Stromal cell of bone marrow (primary cell): ENCODE measurements at regions not wholly inside any gene's neighbourhood (a gene's known extent, or its start where the extent isn't known, plus 50 kb on each side); places are given as distances from the start of the nearest gene placed in this dataset.

ENCODE experiments used
- DNase-seq: peaks from one replicate; pipeline ENCODE4 v3.0.0-alpha.2; 2012; ENCODE audit warnings: low read depth

GRCh38 chr17:71335212-71335611 lies 785.6 kb upstream of the SOX9 start:
- no peak for DNase-seq

GRCh38 chr17:71337938-71338337 lies 782.9 kb upstream of the SOX9 start:
- no peak for DNase-seq

DNA sequence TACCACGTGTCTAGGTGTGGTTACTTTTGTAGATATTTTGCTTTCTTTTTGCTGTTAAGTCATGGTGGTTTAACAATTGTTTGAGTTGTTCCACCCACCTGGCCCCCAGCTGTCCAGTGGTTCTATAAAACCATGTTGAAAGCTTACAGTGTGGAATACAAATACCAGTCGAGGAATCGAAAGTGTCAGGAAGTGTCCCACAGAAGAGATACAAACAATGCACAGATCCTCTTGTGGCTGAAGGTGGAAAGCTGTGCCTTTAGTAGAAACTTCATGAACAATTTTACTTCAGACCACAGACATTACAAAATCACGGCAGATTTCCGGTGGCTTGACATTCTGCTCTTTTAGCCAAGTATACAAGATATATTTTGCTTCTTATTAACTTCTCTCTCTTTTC lies 782.4 kb upstream of the SOX9 start:
- no peak for DNase-seq

DNA sequence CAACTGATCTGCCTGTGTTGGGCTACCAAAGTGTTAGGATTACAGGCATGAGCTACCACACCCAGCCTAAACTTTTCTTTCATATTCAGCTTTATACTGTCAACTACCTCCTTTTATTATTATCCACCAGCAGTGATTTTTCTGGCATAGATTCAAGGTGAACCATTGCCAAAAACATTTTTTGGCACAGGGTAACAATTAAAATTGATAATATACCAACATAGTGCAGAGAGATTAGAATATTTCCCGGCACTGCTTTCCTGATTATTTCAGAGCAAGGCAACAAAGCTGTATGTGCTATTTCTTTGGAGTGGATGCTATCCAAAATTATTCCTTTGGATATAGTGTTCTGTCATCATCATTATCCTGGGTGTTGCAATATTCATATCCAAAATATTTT lies 781.6 kb upstream of the SOX9 start:
- DNase-seq = no peak

- DNase-seq = no peak
Measured at GRCh38 chr17:71342737-71343136, 778.1 kb upstream of the SOX9 start.

GRCh38 chr17:71349908-71350600 lies 770.8 kb upstream of the SOX9 start:
- DNase-seq = no peak

GRCh38 chr17:71360301-71360700 lies 760.5 kb upstream of the SOX9 start:
- no peak for DNase-seq

DNA sequence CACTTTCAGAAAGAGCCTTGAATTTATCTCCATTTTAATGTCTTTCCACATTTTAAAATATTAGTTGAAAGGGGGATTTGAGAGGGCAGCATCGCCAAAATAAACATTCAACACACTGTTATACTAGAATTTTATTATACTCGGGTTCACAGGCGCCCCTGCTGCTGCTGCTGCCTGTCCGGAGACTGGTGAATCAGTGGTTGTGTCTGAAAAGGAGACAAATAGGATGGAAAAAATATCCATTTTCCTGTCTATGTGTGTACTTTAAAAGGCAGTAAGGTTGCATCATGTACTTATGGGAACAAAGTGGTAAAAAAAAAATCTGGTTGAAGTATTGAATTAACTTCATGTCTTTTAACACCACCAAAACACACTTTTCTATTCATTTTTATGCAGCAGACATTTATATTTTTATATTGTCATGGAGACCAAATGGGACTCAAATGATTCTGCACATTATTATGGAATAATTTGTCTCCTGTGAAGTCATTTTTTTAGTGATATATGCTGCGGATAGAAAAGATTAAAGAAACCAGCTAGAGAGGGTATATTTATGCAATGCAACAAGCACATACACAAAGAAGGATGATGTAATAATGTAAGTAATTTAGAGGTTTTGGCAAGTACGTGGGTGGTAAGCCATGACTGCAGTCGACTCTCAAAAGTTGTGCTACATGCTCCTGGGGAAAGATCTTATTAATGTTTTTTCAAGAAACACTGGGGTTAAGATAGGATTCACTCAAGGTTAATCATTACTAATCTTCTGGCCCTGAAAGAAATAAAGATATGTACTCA lies 759.0 kb upstream of the SOX9 start:
- no peak for DNase-seq

- no peak for DNase-seq
Measured at GRCh38 chr17:71363661-71364060, 757.2 kb upstream of the SOX9 start.

- no peak for DNase-seq
Measured at GRCh38 chr17:71371809-71372208, 749.0 kb upstream of the SOX9 start.

DNA sequence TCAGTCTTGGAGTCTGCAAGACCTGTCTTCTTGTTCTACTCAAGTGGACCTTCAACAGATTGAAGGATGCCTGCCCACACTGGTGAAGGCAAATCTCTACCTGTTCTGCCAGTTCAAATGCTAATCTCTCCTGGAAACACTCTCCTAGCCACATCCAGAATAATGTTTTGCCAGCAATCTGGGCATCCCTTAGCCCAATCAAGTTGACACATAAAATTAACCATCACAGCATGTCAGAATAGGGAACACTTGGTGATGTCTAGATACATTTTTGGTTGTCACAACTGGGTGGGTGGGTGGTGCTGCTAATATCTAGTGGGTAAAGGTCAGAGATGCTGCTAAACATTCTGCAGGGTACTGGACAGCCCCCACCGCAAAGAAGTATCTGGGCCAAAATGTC lies 744.9 kb upstream of the SOX9 start:
- DNase-seq = no peak

GRCh38 chr17:71376933-71377332 lies 743.9 kb upstream of the SOX9 start:
- DNase-seq = no peak

GRCh38 chr17:71378036-71378435 lies 742.8 kb upstream of the SOX9 start:
- DNase-seq = peak; percentile 40

DNA sequence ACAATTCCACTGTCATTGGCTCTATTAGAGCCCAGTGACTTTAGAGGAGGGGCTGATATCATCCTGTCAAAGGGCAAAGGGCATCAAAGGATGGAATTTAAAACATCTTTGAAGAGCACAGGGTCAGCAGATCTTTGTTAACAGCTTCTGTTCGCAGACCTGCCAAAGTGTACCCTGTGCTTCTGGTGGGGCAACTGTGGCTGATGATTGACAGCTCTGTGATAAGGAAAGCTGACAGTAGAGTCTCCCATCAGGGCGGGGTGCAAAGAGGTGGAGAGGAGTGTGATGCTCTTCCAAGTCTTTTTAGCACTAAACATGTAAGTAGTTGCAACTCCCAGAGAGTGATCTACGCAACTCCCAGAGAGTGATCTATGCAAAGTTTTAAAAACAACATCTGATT lies 742.1 kb upstream of the SOX9 start:
- no peak for DNase-seq

- no peak for DNase-seq
Measured at GRCh38 chr17:71379512-71379911, 741.3 kb upstream of the SOX9 start.

DNA sequence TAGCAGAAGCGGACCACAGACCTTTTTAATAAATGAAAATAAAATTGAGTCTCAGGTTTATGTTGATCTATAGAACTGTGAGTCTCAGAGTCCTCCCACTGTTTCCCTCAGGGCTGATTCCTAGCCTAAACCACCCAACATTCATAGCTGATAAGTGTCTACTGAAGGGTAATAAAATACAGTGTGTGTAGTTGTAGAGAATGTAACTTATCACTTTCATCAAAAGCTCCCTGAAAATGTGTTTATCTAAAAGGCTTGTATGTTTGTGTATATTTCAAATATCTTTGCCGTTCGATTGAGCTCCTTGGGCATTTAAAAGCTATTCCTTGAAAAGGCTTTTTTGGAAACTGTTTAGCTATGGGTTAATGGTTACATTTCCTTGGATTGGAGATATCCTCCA lies 740.3 kb upstream of the SOX9 start:
- no peak for DNase-seq

DNA sequence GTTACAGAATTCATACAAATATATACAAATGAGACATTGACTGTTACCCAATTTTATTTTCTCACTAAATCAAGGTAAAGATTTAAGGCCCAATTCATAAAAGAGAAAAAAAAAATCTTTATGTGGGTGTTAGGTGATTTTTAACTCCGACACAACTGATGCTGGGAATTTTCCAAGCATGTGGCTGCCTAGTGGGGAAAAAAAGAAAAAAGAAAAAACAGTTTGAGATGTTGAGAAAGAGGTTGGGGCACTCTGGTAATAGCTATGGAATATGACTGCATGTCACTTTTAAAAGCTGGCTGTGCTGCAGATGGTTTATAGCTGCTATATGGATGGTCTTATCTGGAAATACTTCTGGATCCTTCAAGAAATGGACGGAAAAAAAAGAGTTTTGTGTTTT lies 739.9 kb upstream of the SOX9 start:
- DNase-seq = no peak

- DNase-seq = no peak
Measured at GRCh38 chr17:71383091-71383490, 737.7 kb upstream of the SOX9 start.

GRCh38 chr17:71387456-71387855 lies 733.4 kb upstream of the SOX9 start:
- no peak for DNase-seq

- DNase-seq = peak; percentile 8
Measured at GRCh38 chr17:71392715-71393567, 727.9 kb upstream of the SOX9 start.

DNA sequence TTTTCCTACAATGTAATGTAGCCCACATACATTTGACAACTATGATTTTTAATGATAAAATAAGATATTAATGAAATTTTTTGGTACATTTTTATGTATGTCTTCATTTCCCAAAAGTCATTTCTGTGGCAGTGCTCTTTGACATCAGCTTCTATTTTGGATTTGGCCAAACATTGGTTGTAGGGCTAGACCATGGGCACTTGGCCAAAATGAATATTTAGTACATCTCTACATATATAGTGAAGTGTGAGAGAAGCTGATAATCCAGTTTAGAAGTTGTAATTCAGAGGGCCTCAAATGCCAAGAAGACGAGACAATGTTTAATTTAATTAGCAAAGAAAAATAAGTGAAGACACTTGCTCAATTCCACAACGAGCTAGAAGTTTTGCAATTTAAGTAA lies 724.9 kb upstream of the SOX9 start:
- no peak for DNase-seq

- no peak for DNase-seq
Measured at GRCh38 chr17:71396711-71397110, 724.1 kb upstream of the SOX9 start.

DNA sequence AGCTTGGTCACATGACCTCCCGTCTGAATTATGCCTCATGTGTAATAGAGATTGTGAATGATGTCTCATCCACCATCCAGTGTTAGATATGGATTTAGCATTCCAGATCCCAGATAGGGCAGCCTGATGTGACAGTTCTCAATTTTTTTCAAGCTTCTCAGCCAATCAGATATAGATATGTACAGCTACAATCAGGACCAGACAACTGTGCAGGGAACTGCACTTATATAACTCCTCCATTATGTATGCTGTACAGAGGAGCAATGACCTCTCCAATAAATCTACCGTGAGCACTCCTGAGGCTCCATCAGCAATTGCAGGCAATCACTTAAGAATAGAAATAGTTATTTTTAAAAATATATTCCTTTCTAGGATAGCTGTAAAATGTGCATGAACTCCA lies 722.8 kb upstream of the SOX9 start:
- DNase-seq = no peak
